Smooth muscle cell of the brain vasculature (primary cell): ENCODE measurements at regions not wholly inside any gene's neighbourhood (a gene's known extent, or its start where the extent isn't known, plus 50 kb on each side); places are given as distances from the start of the nearest gene placed in this dataset.
"Not testable (repeated sequence)": the region's sequence is repeated elsewhere in the genome, so short reads cannot be mapped to it uniquely, and the experiment has no call there.

Experiments used
- DNase-seq: peaks from one replicate; pipeline ENCODE4 v3.0.0-alpha.2; 2012; ENCODE audit warnings: low read depth, low spot score

DNA sequence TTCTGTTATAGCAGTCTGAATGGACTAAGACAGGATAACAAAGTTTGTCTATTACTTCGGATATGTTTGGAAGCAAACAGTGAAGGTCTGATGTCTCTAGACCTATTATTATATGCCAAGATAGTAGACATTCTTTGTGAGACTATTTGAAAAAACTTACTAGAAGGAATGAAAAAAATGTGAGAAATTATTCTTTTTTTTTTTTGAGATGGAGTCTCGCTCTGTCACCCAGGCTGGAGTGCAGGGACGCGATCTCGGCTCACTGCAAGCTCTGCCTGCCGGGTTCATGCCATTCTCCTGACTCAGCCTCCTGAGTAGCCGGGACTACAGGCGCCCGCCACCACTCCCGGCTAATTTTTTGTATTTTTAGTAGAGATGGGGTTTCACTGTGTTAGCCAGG lies 690.7 kb upstream of the SLC35B3 start:
- not testable (repeated sequence) for DNase-seq

DNA sequence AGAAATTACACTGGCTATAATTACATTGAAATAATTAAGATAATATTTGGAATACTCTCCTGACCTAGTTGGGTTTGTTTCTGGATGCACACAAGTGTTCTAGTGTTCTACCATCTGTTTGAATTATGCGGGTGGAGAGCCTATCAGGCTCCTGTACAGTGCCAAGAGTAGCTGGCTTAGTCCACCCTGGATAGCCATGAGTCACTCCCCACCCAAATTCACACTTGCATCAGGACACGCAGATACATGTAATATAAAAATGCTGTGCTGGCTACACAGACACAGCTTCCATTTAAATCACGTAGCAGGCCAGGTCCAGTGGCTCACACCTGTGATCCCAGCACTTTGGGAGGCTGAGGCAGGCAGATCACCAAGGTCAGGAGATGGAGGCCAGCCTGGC lies 686.2 kb upstream of the SLC35B3 start:
- no peak for DNase-seq

DNA sequence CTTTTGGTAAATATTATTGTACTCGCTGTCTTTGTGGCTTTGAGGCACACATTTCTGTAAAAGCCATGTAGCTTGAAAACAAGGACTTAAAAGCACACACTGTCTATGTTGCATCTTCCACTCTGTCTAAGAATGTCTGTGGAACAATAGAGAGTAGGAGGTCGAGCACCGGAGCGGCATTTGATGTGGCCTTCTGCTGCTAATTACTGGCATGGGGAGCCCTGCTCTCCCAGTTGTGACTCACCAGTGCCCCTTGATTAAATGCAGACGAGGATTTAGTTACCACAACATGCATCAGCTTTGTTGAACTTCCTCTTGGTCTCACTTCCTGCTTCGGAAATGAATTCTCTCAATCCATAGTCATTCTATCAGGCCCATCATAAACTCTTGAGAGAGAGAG lies 680.7 kb upstream of the SLC35B3 start:
- DNase-seq, result no peak

DNA sequence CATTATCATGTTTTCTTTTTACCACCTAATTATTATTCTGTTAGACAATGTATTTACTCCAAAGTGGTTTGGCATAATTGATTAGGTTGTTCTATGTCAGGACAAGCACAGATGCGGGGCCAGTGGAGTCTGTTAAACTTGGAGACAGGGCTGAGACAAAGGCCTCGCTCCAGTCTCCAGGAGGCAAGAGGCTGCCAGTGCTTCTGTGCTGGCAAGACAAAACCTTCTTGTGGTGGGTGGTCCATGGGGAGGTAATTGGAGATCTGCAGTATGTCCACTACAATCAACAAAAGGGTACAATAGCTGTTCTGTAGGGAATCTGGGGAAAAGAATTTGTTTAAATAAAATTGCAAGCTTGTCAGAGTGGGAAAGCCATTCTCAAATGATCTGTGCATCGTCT lies 677.2 kb upstream of the SLC35B3 start:
- no peak for DNase-seq

DNA sequence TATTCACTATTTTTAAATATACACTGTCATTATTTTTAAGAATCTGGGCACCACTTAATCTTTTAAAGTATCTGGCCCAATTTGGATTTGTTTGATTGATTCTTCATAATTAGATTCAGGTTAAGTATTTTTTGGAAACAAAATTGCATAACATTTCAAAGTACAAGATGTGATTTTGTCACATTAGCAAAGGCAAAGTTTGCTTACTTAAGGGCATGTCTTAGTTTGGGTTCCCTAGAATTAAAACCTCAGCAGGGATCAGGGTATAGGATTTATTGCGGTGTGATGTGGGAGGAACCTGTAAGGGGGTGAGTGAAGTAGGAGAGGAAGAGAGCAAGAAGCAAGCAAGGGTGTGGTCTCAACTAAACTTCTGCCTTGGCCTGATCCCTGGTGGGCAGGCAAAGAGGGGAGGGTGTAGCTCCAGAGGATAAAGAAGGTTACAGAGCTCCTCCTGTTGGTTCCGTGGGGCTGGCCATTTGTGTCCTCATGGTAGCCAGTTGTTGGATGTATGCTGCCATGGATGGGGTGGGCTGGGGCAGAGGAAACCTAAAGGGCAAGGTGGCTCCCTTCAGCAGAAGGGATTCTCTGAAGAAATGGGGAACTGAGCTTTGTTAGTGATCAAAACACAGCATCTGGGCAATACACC lies 668.7 kb upstream of the SLC35B3 start:
- no peak for DNase-seq

DNA sequence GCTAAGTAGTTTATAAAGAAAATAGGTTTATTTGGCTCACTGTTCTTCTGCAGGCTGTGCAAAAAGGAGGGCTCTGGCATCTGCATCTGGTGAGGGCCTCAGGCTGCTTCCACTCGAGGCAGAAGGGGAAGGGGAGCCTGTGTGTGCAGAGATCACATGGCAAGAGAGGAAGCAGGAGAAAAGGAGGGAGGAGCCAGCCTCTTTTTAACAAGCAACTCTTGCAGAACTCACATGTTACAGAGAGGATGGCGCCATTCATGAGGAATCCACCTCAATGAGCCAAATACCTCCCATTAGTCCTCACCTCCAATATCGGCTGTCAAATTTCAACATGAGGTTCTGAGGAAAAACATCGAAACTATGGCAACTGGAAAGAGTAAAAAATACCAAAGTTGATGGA lies 666.6 kb upstream of the SLC35B3 start:
- DNase-seq, result no peak

DNA sequence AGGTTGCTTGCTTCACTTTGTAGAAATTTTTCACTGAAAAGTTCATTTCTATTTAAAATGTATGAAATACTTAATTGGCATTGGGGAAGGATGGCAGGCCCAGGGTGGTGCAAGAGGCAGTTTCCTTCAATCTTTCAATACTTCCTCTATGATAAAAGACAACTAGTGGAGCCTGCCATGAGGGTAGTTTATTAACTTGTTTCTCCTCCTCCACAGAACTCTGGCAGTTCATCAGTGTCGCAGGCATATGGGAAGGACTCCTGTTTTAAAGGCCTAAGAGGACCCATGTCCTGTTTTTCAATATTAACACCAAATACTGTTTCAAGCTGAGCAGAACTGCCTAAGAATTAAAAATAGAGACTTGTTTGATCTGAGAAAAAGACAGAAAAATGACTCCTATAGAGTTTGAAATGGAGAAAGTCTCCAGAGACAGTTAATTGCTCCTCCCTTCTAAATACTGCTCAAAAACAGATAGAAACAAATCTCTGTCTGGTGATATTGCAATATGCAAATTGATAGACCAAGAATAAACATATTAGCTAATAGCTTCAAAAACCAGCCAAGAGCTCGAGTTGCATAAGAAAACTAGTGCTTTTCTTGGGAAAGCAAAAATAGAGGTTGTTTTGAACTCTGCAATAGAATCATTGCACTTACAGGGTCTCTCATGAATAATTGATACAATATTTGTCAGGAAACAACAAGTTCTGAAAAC lies 665.7 kb upstream of the SLC35B3 start:
- no peak for DNase-seq

DNA sequence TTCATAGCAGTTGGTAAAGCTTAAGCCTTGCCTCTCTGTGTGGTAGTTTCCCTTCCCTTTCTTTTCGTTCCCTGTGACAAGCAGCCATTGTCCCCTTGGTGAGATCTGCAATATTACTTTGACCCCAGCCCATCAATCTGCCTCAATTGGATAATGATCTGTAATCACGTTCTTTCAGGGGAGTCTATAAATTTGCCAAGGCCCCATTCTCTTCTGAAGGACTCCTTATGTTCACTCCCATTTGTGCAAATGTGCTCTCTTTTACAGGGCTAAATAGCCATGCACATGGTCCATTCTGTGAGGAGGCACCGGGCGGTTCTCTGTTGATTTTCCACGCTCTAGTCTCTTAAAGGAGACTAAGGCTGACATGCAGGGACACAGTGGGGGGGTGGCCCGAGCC lies 660.4 kb upstream of the SLC35B3 start:
- DNase-seq, result no peak

DNA sequence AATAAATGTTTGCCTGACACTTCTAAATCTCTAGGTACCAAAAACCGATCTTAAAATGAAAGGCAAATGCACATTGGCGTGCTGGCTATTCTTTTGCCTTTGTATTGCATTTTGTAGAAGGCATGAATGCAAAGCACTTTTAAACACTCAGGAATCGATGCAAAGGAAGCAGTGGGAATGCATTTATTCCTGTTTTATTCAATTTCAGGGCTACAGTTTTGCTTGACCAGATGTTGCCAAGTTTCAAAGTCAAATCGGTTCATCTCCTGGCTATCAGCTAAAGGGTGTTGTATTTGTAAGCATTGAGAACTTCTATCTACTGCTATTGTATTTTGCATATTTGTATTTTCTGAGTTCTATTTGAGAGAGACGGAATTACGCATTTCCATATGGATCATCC lies 659.8 kb upstream of the SLC35B3 start:
- DNase-seq, result no peak

DNA sequence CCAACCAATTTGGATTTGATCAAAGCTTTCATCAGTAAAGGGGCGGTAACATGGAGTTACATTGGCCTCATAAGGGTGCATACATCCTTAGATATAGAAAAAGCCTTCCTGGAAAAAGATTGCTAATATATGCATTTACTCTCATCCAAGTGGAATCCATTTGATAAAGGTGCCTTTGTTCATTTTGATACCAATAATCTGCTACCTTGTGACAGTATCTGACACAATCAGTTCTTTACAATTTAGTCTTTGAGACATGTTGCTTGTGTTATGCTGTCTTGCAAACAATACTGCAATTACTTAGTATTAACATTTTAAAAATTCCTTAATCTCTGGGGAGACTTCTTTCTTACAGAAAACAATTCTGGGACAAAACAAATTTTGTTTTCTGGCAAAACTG lies 654.4 kb upstream of the SLC35B3 start:
- no peak for DNase-seq

DNA sequence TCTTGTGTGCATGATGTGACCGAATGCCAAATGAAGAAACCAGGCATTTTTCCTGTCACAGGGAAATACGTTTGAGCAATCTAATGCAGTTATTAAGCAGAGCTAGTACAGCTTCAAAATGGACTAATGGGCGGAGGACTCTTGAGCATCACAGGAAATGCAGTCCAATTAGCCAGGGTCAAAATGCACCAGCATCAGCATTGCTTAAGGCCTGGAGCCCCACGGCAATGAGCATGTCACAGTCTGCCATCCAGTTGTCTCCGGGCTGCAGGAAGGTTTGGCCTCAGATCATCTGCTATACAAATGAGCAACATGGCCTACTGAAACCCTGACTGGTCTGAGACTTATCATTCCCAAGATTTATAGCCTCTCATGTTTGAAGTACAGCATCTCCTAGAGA lies 652.1 kb upstream of the SLC35B3 start:
- DNase-seq, result no peak

DNA sequence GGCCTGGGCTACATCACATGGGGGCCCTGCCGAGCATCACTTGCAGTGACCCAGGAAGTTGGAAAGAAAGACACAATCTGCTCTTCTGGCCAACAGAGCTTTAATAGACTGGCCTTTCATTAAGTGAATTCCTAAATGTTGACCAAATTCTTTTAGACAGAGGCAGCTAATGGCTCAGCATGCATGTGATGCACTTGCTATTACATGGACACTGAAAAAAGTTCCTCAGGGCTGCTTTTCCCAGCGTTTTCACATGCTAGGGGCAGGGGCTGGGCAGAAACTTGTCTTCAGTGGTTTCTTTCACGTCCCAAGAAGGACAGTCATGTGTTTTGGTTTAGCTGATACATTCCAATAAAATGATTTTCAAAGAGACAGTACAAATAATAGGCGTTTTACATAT lies 651.0 kb upstream of the SLC35B3 start:
- no peak for DNase-seq

DNA sequence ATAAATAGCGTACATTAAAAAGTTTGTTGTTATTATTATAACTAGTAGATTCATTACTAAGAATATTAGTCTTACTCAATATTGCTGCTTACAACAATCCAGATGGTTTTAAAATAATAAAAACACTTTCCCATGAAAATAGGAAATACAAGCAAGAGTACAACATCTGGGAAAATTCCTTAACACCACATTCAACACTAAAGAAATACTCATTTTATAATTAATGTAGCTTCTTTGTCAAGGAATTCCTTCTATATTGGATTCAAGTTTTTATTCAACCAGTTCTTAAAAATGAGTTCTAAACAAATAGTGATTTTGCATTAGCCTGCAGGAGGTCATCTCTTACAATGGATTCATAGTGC lies 650.3 kb upstream of the SLC35B3 start:
- DNase-seq, result no peak

DNA sequence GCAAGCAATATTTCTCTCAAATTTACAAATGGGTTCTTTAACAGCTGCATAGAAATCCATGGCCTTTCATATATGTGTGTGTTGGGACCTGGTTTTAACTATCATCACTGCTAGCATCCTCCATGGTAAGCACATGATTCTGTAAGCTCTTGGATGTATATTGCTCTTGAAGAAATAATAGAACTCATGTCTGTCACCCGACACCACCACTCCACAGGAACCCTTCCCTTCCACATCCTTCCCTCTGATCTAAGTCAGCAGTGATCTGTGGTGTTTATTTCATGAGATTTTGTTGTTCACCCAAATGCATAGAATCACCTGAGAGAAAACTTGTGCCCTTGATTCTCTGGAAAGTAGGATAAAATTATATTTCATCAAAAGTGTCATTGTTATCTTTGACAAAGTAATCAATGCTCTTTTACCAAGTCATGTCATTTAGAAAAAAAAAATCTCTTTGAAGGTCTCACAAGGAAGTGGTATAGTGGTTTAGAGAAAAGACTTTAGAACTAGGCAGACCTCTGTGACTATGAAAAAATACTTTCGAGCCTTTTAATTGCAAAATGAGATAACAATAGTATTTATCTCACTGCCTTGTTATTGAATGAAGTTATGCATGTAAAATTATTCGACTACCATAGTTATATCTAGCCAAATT lies 649.8 kb upstream of the SLC35B3 start:
- DNase-seq, result no peak

DNA sequence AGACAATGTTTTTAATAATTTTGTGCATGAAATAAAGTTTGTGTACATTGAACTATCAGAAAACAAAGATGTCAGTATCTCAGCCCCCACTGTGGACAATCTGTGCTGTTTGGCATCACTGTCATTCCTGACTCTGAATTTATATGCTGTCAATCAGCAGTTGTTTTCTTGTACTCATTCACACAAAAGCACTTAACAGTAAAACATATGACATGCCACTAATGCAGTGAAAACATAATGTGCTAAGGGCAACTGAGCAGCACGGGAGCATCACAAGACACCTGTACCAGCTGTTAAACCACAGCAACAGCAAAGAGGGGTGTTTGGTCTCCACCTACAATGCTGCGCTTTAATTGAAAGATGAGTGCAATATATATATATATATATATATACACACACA lies 647.8 kb upstream of the SLC35B3 start:
- no peak for DNase-seq

DNA sequence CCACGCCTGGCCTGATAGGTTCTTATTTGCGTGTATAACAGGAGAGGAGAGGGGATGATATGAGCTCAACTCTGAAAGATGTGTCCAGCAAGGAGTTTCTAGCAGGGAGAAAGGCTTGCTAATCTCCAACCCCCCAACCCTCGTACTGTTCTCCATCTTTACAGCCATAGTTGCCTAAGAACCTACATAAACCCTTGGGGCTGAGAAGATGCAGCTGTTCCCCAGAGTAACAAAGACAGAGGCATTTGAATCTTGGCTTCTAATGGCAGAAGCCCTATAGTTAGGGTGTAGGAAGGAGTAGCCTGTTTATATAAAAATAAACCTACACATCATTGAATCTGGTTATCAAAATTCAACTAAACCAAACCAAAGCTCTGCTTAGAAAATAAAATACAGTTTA lies 631.4 kb upstream of the SLC35B3 start:
- DNase-seq, result no peak

DNA sequence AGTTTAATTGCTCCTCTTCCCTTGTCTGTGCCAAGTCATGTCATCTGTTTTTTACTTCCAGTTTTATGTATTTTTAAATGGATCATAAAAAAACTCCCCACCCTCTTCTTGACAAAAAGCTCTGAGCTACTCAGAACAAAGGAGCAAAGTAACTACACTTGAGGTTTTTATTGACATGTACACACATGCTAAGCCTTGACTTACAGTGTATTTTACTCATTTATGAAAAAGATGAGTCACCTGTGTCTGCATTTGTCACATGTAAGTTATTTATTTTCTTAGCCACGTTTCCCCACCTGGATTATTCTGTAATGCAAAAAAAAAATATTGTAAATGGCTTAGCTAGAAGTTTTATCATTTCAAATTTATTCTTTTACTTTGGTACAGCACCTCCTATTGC lies 628.8 kb upstream of the SLC35B3 start:
- no peak for DNase-seq

DNA sequence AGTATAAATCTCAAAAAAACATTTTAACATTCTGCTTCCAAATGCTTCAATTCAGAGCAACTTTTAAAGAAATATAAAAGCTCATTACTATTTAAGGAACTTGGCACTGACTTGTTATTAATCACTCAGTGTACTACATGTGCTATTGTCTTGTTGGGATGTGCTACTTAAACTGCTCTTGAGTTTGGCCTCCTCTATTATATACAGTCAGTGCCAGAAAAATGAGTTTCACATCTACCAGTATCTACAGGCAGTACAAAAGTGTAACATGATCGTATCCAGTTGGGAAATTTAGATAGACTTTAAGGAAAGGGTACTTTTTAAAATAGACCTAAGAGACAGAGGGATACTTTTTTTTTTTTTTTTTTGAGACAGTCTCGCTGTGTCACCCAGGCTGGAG lies 627.3 kb upstream of the SLC35B3 start:
- no peak for DNase-seq

DNA sequence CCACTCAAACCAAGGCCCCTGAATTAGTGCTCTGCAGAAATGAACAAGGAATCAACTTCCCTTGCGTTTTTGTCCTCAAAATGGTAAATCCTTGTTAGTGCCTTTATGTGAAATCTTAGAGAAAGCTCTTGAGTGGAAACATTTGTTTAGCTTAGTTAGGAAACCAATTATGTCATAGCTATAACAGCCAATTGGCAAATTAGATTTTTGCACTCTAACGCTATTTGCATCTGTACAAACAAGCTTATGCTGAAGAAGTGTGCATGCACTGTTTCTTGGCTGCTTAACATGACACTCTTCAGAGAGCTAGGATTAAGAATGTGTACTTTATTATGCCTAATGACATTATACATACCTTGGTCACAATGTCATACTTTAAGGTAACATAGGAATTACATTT lies 622.6 kb upstream of the SLC35B3 start:
- no peak for DNase-seq

DNA sequence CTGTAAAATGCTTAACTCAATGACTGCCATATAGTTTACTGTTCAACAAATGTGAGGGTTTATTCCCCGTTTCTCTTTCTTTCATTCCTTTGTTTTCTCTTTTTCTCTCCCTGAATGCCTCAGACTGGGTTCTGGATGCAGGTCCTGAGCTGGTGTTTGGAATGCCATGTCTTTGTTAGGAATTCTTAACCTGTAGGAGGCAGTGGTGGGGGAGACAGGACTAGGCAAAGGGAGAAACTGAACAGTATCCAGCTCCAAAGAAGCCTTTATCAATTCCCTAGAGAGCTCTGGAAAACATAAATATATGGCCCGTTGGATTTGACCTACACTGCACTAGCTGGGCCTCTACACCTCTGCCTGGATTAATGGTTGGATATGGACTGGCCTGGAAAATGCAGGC lies 621.2 kb upstream of the SLC35B3 start:
- DNase-seq, result no peak

DNA sequence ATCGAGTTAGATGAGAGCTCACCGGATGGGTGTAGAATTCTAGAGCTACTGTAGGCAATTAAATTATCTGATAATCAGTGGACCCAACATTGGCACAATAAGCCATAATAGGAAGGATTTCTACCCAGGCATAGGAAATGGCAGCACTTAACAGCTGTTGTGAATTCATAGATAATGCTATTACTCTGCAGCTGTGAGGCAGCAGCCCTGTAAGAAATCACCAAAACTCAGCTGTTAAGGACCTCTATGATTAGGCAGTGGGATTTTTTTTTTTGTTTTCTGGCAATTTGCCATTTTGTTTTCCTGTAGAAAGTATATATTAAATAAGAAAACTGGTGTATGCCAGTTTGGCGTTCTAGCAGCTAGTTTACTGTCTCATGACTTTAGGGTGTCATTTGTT lies 609.1 kb upstream of the SLC35B3 start:
- no peak for DNase-seq

DNA sequence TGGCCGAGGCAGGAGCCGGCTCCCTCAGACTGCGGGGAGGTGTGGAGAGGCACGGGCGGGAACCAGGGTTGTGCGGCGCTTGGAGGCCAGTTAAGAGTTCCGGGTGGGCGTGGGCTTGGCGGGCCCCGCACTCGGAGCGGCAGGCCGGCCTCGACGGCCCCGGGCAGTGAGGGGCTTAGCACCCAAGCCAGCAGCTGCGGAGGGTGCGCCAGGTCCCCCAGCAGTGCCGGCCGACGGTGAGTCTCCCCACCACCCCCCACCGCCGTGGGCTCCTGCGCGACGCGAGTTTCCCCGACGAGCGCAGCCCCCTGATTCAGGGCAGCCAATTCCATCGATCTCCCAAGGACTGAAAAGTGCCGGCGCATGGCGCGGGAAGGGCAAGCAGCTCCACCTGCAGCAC lies 605.4 kb upstream of the SLC35B3 start:
- DNase-seq, result no peak

DNA sequence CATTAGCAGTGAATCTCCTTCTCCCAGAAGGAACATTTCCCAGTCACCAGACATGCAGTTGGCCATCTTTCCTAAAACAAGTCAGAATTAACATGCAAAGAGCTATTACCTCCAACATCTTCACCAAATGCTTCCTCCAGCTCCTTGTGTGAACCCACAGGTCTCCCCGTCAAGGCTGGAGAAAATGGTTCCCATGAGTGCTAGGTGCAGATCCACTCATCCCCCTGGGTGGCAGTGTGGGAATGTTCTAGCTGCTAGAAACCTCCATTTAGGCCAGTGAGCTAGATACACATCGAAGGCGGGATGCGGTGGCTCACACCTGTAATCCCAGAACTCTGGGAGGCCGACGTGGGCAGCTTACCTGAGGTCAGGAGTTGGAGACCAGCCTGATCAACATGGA lies 603.9 kb upstream of the SLC35B3 start:
- no peak for DNase-seq
